ENCODE measurements at regions not wholly inside any gene's neighbourhood (a gene's known extent, or its start where the extent isn't known, plus 50 kb on each side); places are given as distances from the start of the nearest gene placed in this dataset.

DNA sequence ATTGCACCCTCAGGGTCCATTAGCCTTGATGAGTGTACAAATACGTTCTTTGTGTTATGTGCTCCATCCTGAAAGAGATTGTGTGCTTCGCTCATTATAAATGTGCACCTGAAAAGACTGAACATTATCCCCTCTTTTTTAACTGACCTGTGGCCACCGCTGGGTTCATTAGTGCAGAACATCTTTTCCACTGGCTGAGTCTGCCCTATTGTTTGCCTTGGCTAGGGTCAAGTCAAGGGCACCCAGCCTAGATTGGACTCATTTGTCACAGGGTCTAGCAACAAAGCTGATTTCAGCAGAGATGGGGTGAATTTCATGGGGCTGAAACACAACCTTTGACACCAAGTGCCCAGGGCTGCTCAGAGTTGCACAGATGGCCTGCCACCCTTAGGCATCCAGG, 764.1 kb upstream of the ARRDC3 start:
- TF ChIP-seq GATA2 (IDR thresholded peaks at IDR 0.05; ENCODE audit: low read depth, low read length) (no peak), GATA3 (IDR thresholded peaks at IDR 0.05; ENCODE audit: low read depth, low read length) (no peak)
